Erythroblast (primary cell): ENCODE measurements at regions not wholly inside any gene's neighbourhood (a gene's known extent, or its start where the extent isn't known, plus 50 kb on each side); places are given as distances from the start of the nearest gene placed in this dataset.

ENCODE experiments used
- GATA1 ChIP-seq: IDR thresholded peaks from 2 replicates; pipeline ENCODE4 v1.6.1; 2011; ENCODE audit warnings: low read depth, mild to moderate bottlenecking, control low read depth, low read length, moderate library complexity
- POLR2A ChIP-seq: IDR thresholded peaks from 2 replicates; pipeline ENCODE4 v1.6.1; 2011; ENCODE audit warnings: mild to moderate bottlenecking, low read length

- TF ChIP-seq POLR2A (no peak), GATA1 (no peak)
Measured at GRCh38 chr16:8517280-8517679, 73.0 kb downstream of the TMEM114 start.
